CD14-positive monocyte (primary cell): ENCODE measurements at regions not wholly inside any gene's neighbourhood (a gene's known extent, or its start where the extent isn't known, plus 50 kb on each side); places are given as distances from the start of the nearest gene placed in this dataset.

Experiments
- DNase-seq, 3 donors: peaks; one replicate each; pipeline ENCODE4 v3.0.0-alpha.2; 2011 to 2022
- H2AFZ ChIP-seq: 2 replicates; pipeline ENCODE4 v1.6.0; 2012; ENCODE audit warnings: mild to moderate bottlenecking, low read depth, low read length, inconsistent platforms; ENCODE audit not compliant: insufficient read depth, poor library complexity, severe bottlenecking
- H3K27ac ChIP-seq, 2 donors: 1 replicate in 1 of 2; 2 replicates in 1 of 2; pipeline ENCODE4 v1.5.1; 2012 to 2013; ENCODE audit warnings: low read length in 2 of 2, control low read depth in 1 of 2, inconsistent platforms in 1 of 2, low read depth in 1 of 2, mild to moderate bottlenecking in 1 of 2
- H3K27me3 ChIP-seq, 2 donors: one replicate each; pipeline versions ENCODE4 v1.6.0 to v1.6.1; 2011 to 2013; ENCODE audit warnings: low read length in 2 of 2; ENCODE audit not compliant: control insufficient read depth in 2 of 2, insufficient read depth in 2 of 2
- H3K36me3 ChIP-seq, 2 donors: replicated peaks in 1 of 2; 1 replicate in 1 of 2; 2 replicates in 1 of 2; pipeline versions ENCODE4 v1.5.1 to v1.6.1; 2012 to 2013; ENCODE audit warnings: low read length in 2 of 2, control low read depth in 1 of 2, inconsistent platforms in 1 of 2, mild to moderate bottlenecking in 1 of 2; ENCODE audit not compliant: insufficient read depth in 2 of 2, control insufficient read depth in 1 of 2
- H3K4me1 ChIP-seq, 2 donors: 1 replicate in 1 of 2; 2 replicates in 1 of 2; pipeline versions ENCODE4 v1.5.1 to v1.6.1; 2012 to 2013; ENCODE audit warnings: low read length in 2 of 2, control low read depth in 1 of 2, inconsistent platforms in 1 of 2, mild to moderate bottlenecking in 1 of 2, moderate library complexity in 1 of 2; ENCODE audit not compliant: insufficient read depth in 2 of 2, control insufficient read depth in 1 of 2
- H3K4me2 ChIP-seq: replicated peaks from 2 replicates; pipeline ENCODE3; 2012; ENCODE audit warnings: low read length, moderate library complexity, mild to moderate bottlenecking; ENCODE audit not compliant: poor library complexity, severe bottlenecking; ENCODE audit errors: extremely low read depth
- H3K4me3 ChIP-seq, 3 experiments: fragments of 200-600 bp in 1 of 3; sonication (generic) in 1 of 3; replicated peaks in 1 of 3; 1 replicate in 2 of 3; 2 replicates in 1 of 3; pipeline ENCODE4 v1.5.1; 2011 to 2013; ENCODE audit warnings: low read length in 3 of 3, mild to moderate bottlenecking in 3 of 3, control low read depth in 2 of 3, low read depth in 2 of 3, inconsistent platforms in 1 of 3, moderate library complexity in 1 of 3
- H3K79me2 ChIP-seq: 2 replicates; pipeline ENCODE4 v1.6.0; 2012; ENCODE audit warnings: mild to moderate bottlenecking, control low read depth, inconsistent platforms, low read length, moderate library complexity; ENCODE audit not compliant: insufficient read depth
- H3K9ac ChIP-seq: 2 replicates; pipeline ENCODE4 v1.6.0; 2017; ENCODE audit warnings: low read length, mild to moderate bottlenecking; ENCODE audit not compliant: insufficient read depth, poor library complexity, severe bottlenecking
- H3K9me3 ChIP-seq, 2 donors: replicated peaks in 1 of 2; 1 replicate in 1 of 2; 2 replicates in 1 of 2; pipeline versions ENCODE4 v1.5.1 to v1.6.1; 2012 to 2013; ENCODE audit warnings: low read length in 2 of 2, control low read depth in 1 of 2; ENCODE audit not compliant: control insufficient read depth in 1 of 2, insufficient read depth in 1 of 2
- H4K20me1 ChIP-seq: 2 replicates; pipeline ENCODE4 v1.6.0; 2012; ENCODE audit warnings: mild to moderate bottlenecking, low read length, control low read depth, moderate library complexity; ENCODE audit not compliant: insufficient read depth
- H3K27ac Mint-ChIP-seq, 7 donors: one replicate each; pipeline ENCODE4 v1.8.0; 2020; ENCODE audit warnings: mild to moderate bottlenecking in 7 of 7, mixed read lengths in 7 of 7, moderate library complexity in 6 of 7, inconsistent platforms in 2 of 7
- H3K27me3 Mint-ChIP-seq, 3 donors: one replicate each; pipeline ENCODE4 v1.8.0; 2021 to 2022; ENCODE audit warnings: low read depth in 3 of 3, mild to moderate bottlenecking in 3 of 3, mixed read lengths in 3 of 3, moderate library complexity in 3 of 3, inconsistent platforms in 1 of 3
- H3K36me3 Mint-ChIP-seq, 2 donors: one replicate each; pipeline ENCODE4 v1.8.0; 2020; ENCODE audit warnings: mixed read lengths in 2 of 2, inconsistent platforms in 1 of 2, mild to moderate bottlenecking in 1 of 2
- H3K4me1 Mint-ChIP-seq: one replicate; pipeline ENCODE4 v1.8.0; 2020; ENCODE audit warnings: mild to moderate bottlenecking, mixed read lengths
- H3K4me3 Mint-ChIP-seq, 2 donors: one replicate each; pipeline ENCODE4 v1.8.0; 2020; ENCODE audit warnings: mild to moderate bottlenecking in 2 of 2, mixed read lengths in 2 of 2, moderate library complexity in 1 of 2
- H3K9me3 Mint-ChIP-seq, 7 donors: one replicate each; pipeline ENCODE4 v1.8.0; 2020 to 2022; ENCODE audit warnings: mixed read lengths in 7 of 7, mild to moderate bottlenecking in 6 of 7, moderate library complexity in 6 of 7, inconsistent platforms in 2 of 7
- WGBS: methylation state at CpG from one replicate; pipeline ENCODE4 v1.1.5; 2013; ENCODE audit warnings: missing lambda C conversion rate; ENCODE audit not compliant: insufficient coverage; 5-methylcytosine and 5-hydroxymethylcytosine counted together
- intact Hi-C, 2 donors: fragments of 100-400 bp; cut with micrococcal nuclease; formaldehyde crosslinking; loops; one replicate each; pipeline versions ENCODE4 v1.15.0 to v1.15.1; 2023
- TF ChIP-seq, protein P1 (sequence below): fragments of 200-600 bp; IDR thresholded peaks from one replicate; pipeline ENCODE4 v1.8.0; 2022; ENCODE audit warnings: antibody characterized with exemption, mild to moderate bottlenecking

DNA sequence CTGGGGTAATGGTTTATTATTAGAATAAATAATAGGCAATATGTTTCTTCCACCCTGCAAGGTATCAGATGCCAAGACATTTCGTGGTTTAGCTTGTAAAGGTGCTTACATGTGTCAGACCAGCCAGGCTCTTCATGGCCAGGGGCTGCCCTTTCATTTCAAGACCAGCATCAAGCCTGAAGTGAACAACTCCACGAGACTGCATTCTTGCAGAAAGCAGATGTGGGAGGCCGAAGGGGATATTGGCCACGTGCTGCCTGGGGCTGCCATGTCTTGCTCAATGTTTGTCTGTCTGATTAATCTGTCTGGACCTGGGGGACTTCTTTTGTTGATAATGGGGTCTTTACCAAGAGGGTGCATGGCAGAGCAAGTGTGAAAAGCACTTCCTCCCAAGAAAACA lies 294.2 kb upstream of the RBFOX1 start:
- TF ChIP-seq, protein P1, sequence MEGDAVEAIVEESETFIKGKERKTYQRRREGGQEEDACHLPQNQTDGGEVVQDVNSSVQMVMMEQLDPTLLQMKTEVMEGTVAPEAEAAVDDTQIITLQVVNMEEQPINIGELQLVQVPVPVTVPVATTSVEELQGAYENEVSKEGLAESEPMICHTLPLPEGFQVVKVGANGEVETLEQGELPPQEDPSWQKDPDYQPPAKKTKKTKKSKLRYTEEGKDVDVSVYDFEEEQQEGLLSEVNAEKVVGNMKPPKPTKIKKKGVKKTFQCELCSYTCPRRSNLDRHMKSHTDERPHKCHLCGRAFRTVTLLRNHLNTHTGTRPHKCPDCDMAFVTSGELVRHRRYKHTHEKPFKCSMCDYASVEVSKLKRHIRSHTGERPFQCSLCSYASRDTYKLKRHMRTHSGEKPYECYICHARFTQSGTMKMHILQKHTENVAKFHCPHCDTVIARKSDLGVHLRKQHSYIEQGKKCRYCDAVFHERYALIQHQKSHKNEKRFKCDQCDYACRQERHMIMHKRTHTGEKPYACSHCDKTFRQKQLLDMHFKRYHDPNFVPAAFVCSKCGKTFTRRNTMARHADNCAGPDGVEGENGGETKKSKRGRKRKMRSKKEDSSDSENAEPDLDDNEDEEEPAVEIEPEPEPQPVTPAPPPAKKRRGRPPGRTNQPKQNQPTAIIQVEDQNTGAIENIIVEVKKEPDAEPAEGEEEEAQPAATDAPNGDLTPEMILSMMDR: no peak
- no peaks in the 10 kb centered on the region for H3K27me3 ChIP-seq
- H3K4me3 ChIP-seq: no peak overlapping the region
- no peaks in the 10 kb centered on the region for H4K20me1 ChIP-seq
- no peak overlapping the region for H2AFZ ChIP-seq
- Mint-ChIP-seq H3K4me3 (no peak overlapping the region), H3K27me3 (peaks cover 0 to 2% (median 0%) of the 10 kb centered on the region in 3 donors), H3K9me3 (no peaks in the 10 kb centered on the region), H3K36me3 (no peaks in the 10 kb centered on the region), H3K27ac (no peak overlapping the region), H3K4me1 (no peaks in the 10 kb centered on the region)
- intact Hi-C loops: no loop called here
- no peak for DNase-seq
- no peaks in the 10 kb centered on the region for H3K9me3 ChIP-seq
- H3K9ac ChIP-seq: no peak overlapping the region
- H3K4me1 ChIP-seq: no peaks in the 10 kb centered on the region
- no peak overlapping the region for H3K27ac ChIP-seq
- H3K4me2 ChIP-seq: no peak overlapping the region
- 57% methylated on average over 1 of the region's 4 CpGs for WGBS
- H3K79me2 ChIP-seq: no peaks in the 10 kb centered on the region
- no peaks in the 10 kb centered on the region for H3K36me3 ChIP-seq

DNA sequence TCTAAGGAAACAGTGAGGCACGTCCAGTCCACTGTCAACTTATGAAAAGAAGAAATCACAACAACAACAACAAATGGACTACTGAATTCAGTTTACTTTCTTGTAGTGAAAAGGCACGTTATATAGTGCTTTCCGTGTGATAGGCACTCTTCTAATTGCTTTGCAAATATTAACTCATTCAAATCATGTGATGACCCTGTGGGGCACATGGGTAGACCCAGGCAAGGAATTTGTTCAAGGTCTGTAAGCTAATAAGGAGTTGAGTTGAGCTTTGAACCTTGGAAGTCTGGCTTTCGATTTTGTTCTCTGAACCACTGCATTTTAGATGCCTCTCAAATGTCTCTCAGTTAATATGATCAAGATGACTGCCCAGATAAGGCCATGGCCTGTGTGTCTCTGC lies 295.1 kb upstream of the RBFOX1 start:
- H3K4me2 ChIP-seq: no peak overlapping the region
- no peak overlapping the region for H3K4me3 ChIP-seq
- TF ChIP-seq, protein P1: no peak
- Mint-ChIP-seq H3K4me1 (no peaks in the 10 kb centered on the region), H3K27ac (no peak overlapping the region), H3K9me3 (peaks cover 0 to 2% (median 0%) of the 10 kb centered on the region in 7 donors), H3K36me3 (no peaks in the 10 kb centered on the region), H3K4me3 (no peak overlapping the region), H3K27me3 (no peaks in the 10 kb centered on the region)
- 80% methylated on average over 1 of the region's 4 CpGs for WGBS
- no peak overlapping the region for H2AFZ ChIP-seq
- no peaks in the 10 kb centered on the region for H3K9me3 ChIP-seq
- no peaks in the 10 kb centered on the region for H3K79me2 ChIP-seq
- no peak for DNase-seq
- no peaks in the 10 kb centered on the region for H3K4me1 ChIP-seq
- intact Hi-C loops: no loop called here
- no peaks in the 10 kb centered on the region for H3K36me3 ChIP-seq
- no peaks in the 10 kb centered on the region for H3K27me3 ChIP-seq
- no peak overlapping the region for H3K9ac ChIP-seq
- no peaks in the 10 kb centered on the region for H4K20me1 ChIP-seq
- H3K27ac ChIP-seq: no peak overlapping the region
